ENCODE measurements at regions not wholly inside any gene's neighbourhood (a gene's known extent, or its start where the extent isn't known, plus 50 kb on each side); places are given as distances from the start of the nearest gene placed in this dataset.

DNA sequence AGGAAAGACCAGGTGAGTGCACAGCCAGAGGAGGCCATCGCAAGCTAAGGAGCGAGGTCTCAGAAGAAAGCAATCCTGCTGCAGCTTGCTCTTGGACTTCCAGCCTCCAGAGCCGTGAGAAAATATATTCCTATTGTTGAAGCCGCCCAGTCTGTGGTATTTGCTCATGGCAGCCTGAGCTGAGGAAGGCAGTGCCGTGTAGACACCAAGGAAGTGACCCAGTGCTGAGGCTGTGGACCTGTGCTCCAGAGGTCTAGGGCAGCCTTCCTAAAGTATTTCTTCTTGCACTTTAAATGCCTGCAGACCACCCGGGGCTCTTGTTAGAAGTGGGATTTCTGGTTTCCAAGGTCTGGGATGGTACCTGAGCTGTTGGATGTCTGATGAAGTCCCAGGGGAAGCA is 158.5 kb upstream of the KL start:
- no peak overlapping the region for H3K4me3 ChIP-seq
- no peaks in the 10 kb centered on the region for H3K27me3 ChIP-seq (ENCODE audit: insufficient read depth in 3 of 3, low read length in 2 of 3)
- H3K4me1 ChIP-seq: no peaks in the 10 kb centered on the region
- H3K36me3 ChIP-seq (ENCODE audit: insufficient read depth in 1 of 2, low read depth in 1 of 2): no peaks in the 10 kb centered on the region
- WGBS, 3 donors: 95 to 98% (median 95%) methylated on average over 6 of the region's 6 CpGs
- no peak overlapping the region for H3K27ac ChIP-seq
- ATAC-seq (no peak), DNase-seq (no peak)
- no peaks in the 10 kb centered on the region for H3K9me3 ChIP-seq
- no peak for TF ChIP-seq CTCF (IDR thresholded peaks at IDR 0.05)
- intact Hi-C loops (cut with DNase I): no loop called here

DNA sequence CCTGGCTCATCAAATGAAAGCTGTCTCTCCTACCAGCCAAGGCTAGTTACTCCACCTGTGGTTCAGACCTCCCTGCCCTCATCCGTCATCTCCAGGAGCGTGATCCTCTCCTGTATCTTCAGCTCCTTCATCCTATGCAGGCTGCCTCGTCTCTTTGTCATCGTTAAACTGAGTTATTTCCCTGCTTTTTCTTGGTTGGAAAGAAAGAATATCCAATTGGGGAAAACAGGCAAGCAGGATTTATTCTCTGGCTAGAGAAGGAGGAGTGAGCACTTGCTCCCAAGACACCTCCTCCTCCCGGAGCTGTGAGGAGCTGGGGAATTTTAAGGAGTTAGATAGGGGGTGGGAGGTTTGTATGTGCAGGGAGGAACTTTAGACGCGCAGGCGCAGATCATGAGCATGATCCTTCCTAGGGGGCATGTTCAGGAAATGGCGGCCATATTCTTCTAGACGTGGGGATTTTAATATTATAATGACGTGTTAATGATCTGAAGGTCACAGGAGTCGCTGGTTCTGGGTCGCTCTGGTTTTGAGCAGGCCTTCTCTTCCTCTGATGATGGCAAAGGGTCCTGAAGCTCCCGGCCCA is 156.4 kb upstream of the KL start:
- WGBS, 3 donors: 90 to 94% (median 91%) methylated on average over 14 of the region's 14 CpGs
- TF ChIP-seq CTCF (IDR thresholded peaks at IDR 0.05): no peak
- H3K4me3 ChIP-seq: no peak overlapping the region
- no peak for DNase-seq
- H3K27ac ChIP-seq: no peak overlapping the region
- intact Hi-C loops (cut with DNase I): no loop called here
- ATAC-seq: no peak
- H3K9me3 ChIP-seq: no peaks in the 10 kb centered on the region
- no peaks in the 10 kb centered on the region for H3K4me1 ChIP-seq
- no peaks in the 10 kb centered on the region for H3K36me3 ChIP-seq (ENCODE audit: insufficient read depth in 1 of 2, low read depth in 1 of 2)
- no peaks in the 10 kb centered on the region for H3K27me3 ChIP-seq (ENCODE audit: insufficient read depth in 3 of 3, low read length in 2 of 3)

GRCh38 chr13:32861304-32861703 is 154.9 kb upstream of the KL start:
- intact Hi-C loops (cut with DNase I): no loop called here
- H3K4me1 ChIP-seq: no peaks in the 10 kb centered on the region
- WGBS, 3 donors: 90 to 93% (median 93%) methylated on average over 3 of the region's 3 CpGs
- TF ChIP-seq CTCF (IDR thresholded peaks at IDR 0.05): no peak
- no peak for DNase-seq
- no peaks in the 10 kb centered on the region for H3K27me3 ChIP-seq (ENCODE audit: insufficient read depth in 3 of 3, low read length in 2 of 3)
- no peaks in the 10 kb centered on the region for H3K36me3 ChIP-seq (ENCODE audit: insufficient read depth in 1 of 2, low read depth in 1 of 2)
- no peak overlapping the region for H3K27ac ChIP-seq
- H3K9me3 ChIP-seq: no peaks in the 10 kb centered on the region
- ATAC-seq: no peak
- no peak overlapping the region for H3K4me3 ChIP-seq

DNA sequence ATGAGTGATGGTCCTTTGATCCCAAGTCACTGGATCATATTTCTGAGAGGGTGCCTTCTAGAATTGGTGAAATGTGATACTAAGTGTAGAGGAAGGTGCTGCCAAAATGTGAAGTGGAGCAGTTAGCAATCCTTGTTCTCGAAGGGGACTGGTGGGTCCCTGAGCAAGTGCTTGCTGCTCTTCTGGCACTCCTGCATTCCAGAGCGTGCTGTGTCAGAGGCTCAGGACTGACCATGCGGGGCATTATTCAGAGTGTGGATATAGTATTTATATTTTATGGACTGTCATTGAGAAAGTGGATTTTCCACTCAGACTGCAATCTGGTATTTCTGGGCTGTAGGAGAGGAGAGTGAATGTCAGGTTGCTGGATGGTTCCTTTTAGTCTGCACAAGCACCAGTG is 152.6 kb upstream of the KL start:
- ATAC-seq: no peak
- intact Hi-C loops (cut with DNase I): no loop called here
- DNase-seq: no peak
- Histone ChIP-seq H3K4me1 (no peaks in the 10 kb centered on the region), H3K36me3 (ENCODE audit: insufficient read depth in 1 of 2, low read depth in 1 of 2) (no peaks in the 10 kb centered on the region), H3K27ac (no peak overlapping the region), H3K9me3 (no peaks in the 10 kb centered on the region), H3K27me3 (ENCODE audit: insufficient read depth in 3 of 3, low read length in 2 of 3) (no peaks in the 10 kb centered on the region), H3K4me3 (no peak overlapping the region)
- no peak for TF ChIP-seq CTCF (IDR thresholded peaks at IDR 0.05)
- WGBS, 3 donors: 70 to 74% (median 74%) methylated on average over 3 of the region's 3 CpGs

DNA sequence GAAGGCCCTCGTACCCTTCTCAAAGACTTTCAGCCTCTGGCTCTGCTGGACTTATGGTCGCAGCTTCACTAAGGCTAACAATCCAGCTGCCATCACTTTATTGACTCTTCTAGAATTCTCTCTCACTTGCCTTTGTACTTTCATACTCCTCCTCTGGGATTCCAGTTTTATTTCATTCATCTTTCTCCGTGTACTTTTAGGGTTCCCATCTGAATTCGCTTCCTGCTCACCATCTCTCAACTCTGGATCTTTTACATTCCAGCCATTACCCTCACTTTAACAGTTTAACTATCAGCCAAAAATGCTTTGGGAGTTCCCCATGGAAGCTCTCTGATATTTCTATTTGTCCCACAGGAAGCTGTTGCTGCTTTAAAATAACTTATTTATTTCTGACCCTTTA is 149.3 kb upstream of the KL start:
- DNase-seq: no peak
- Histone ChIP-seq H3K27ac (no peak overlapping the region), H3K36me3 (ENCODE audit: insufficient read depth in 1 of 2, low read depth in 1 of 2) (no peaks in the 10 kb centered on the region), H3K9me3 (peaks cover 6% of the 10 kb centered on the region), H3K4me3 (no peak overlapping the region), H3K27me3 (ENCODE audit: insufficient read depth in 3 of 3, low read length in 2 of 3) (no peaks in the 10 kb centered on the region), H3K4me1 (no peaks in the 10 kb centered on the region)
- ATAC-seq: no peak
- intact Hi-C loops (cut with DNase I): no loop called here
- no peak for TF ChIP-seq CTCF (IDR thresholded peaks at IDR 0.05)
- WGBS, 3 donors: 67 to 69% (median 67%) methylated on average over 4 of the region's 4 CpGs

All from psoas muscle (tissue), 7 donors.